ENCODE measurements at regions not wholly inside any gene's neighbourhood (a gene's known extent, or its start where the extent isn't known, plus 50 kb on each side); places are given as distances from the start of the nearest gene placed in this dataset.

- TF ChIP-seq CTCF (IDR thresholded peaks at IDR 0.05), result no peak
- TF ChIP-seq SMC3 (IDR thresholded peaks at IDR 0.05), result no peak
- TF ChIP-seq MAX (IDR thresholded peaks at IDR 0.05), result no peak
- TF ChIP-seq CBX8 (IDR thresholded peaks at IDR 0.05), result no peak
- no peak for TF ChIP-seq ELK1 (IDR thresholded peaks at IDR 0.05; ENCODE audit: low read depth, low read length)
- TF ChIP-seq E2F6 (IDR thresholded peaks at IDR 0.05; ENCODE audit: borderline replicate concordance, low read depth), result no peak
- TF ChIP-seq PBX3 (IDR thresholded peaks at IDR 0.05), result no peak
These were observed 114.5 kb upstream of the TRIM24 start for GRCh38 chr7:138345567-138345966.
